SK-N-SH (cell line): ENCODE measurements at regions not wholly inside any gene's neighbourhood (a gene's known extent, or its start where the extent isn't known, plus 50 kb on each side); places are given as distances from the start of the nearest gene placed in this dataset.
A peak's percentile ranks its signal among the peaks of the same experiment; 100 is the strongest.

Experiments used
- CTCF ChIA-PET: fragments of 300-600, 350-600 bp; formaldehyde crosslinking; extraction: SDS; loops from one replicate; lab custom pipeline; 2021; lab: Yijun Ruan, JAX
- POLR2A ChIA-PET: fragments of 350-600 bp; sonication (Branson Sonifier 250); formaldehyde crosslinking; extraction: SDS; loops from one replicate; lab custom pipeline; 2020; ENCODE audit warnings: antibody characterized with exemption, inconsistent platforms; lab: Yijun Ruan, JAX
- DNase-seq: peaks from one replicate; pipeline ENCODE4 v3.0.0; 2012
- H2AFZ ChIP-seq: fragments of 200-600 bp; sonication (generic); 2 replicates; pipeline ENCODE4 v1.8.1; 2016; ENCODE audit warnings: antibody characterized with exemption, mild to moderate bottlenecking, low read depth
- H3F3A ChIP-seq: fragments of 200-600 bp; sonication (generic); replicated peaks from 2 replicates; pipeline ENCODE3; 2016; ENCODE audit warnings: antibody characterized with exemption, mild to moderate bottlenecking; ENCODE audit not compliant: insufficient read depth
- H3K27ac ChIP-seq, 2 experiments: fragments of 200-500 bp in 1 of 2; fragments of 200-600 bp in 1 of 2; sonication (Bioruptor generic) in 1 of 2; sonication (generic), shearing (Covaris generic) in 1 of 2; 2 replicates each; pipeline versions ENCODE4 v1.5.1 to v1.6.1; 2014 to 2016; ENCODE audit warnings: low read depth in 2 of 2, inconsistent platforms in 1 of 2, low read length in 1 of 2, mild to moderate bottlenecking in 1 of 2, mixed read lengths in 1 of 2
- H3K27me3 ChIP-seq: fragments of 200-600 bp; sonication (generic), shearing (Covaris generic); 2 replicates; pipeline ENCODE4 v1.6.1; 2016; ENCODE audit warnings: mixed run types; ENCODE audit not compliant: insufficient read depth
- H3K36me3 ChIP-seq, 2 experiments: fragments of 200-500 bp in 1 of 2; fragments of 200-600 bp in 1 of 2; sonication (Bioruptor generic) in 1 of 2; sonication (generic) in 1 of 2; replicated peaks in 1 of 2; 2 replicates each; pipeline versions ENCODE3 to v1.5.1; 2014 to 2016; ENCODE audit warnings: low read length in 1 of 2, mild to moderate bottlenecking in 1 of 2; ENCODE audit not compliant: insufficient read depth in 2 of 2, control insufficient read depth in 1 of 2
- H3K4me1 ChIP-seq, 2 experiments: fragments of 200-500 bp in 1 of 2; fragments of 200-600 bp in 1 of 2; sonication (Bioruptor generic) in 1 of 2; sonication (generic), shearing (Covaris generic) in 1 of 2; 2 replicates each; pipeline versions ENCODE4 v1.5.1 to v1.6.1; 2014 to 2016; ENCODE audit warnings: low read depth in 1 of 2, low read length in 1 of 2, mixed run types in 1 of 2; ENCODE audit not compliant: insufficient read depth in 2 of 2, control insufficient read depth in 1 of 2
- H3K4me2 ChIP-seq: fragments of 200-600 bp; sonication (generic), shearing (Covaris generic); 2 replicates; pipeline ENCODE4 v1.6.1; 2017; ENCODE audit warnings: mixed run types
- H3K4me3 ChIP-seq, 2 experiments: fragments of 200-500 bp in 1 of 2; fragments of 200-600 bp in 1 of 2; sonication (Bioruptor generic) in 1 of 2; sonication (generic), shearing (Covaris generic) in 1 of 2; 2 replicates each; pipeline versions ENCODE4 v1.5.1 to v1.8.1; 2014 to 2016; ENCODE audit warnings: low read depth in 2 of 2, inconsistent platforms in 1 of 2, low read length in 1 of 2, mild to moderate bottlenecking in 1 of 2, mixed read lengths in 1 of 2, moderate library complexity in 1 of 2
- H3K79me2 ChIP-seq: fragments of 200-600 bp; sonication (generic); 2 replicates; pipeline ENCODE4 v1.8.1; 2017; ENCODE audit warnings: mild to moderate bottlenecking; ENCODE audit not compliant: insufficient read depth
- H3K9ac ChIP-seq: fragments of 200-600 bp; sonication (generic); 2 replicates; pipeline ENCODE4 v1.6.1; 2017; ENCODE audit warnings: mixed run types
- H3K9me2 ChIP-seq: fragments of 200-600 bp; sonication (generic); 2 replicates; pipeline ENCODE4 v1.6.1; 2017; ENCODE audit warnings: mixed run types
- H3K9me3 ChIP-seq: fragments of 200-600 bp; sonication (generic); 2 replicates; pipeline ENCODE4 v1.6.1; 2017; ENCODE audit warnings: mixed run types, mild to moderate bottlenecking, moderate library complexity
- H4K20me1 ChIP-seq: fragments of 200-600 bp; sonication (generic); 2 replicates; pipeline ENCODE4 v1.6.1; 2017; ENCODE audit warnings: mild to moderate bottlenecking, mixed run types; ENCODE audit not compliant: insufficient read depth
- CHD2 ChIP-seq: fragments of 150-350 bp; IDR thresholded peaks from 2 replicates; pipeline ENCODE4 v1.6.1; 2018; ENCODE audit warnings: low read length; ENCODE audit not compliant: partially characterized antibody
- EP300 ChIP-seq, 2 experiments: IDR thresholded peaks; 2 replicates each; pipeline versions ENCODE4 v1.4.0 to v1.6.1; 2012; ENCODE audit warnings: borderline replicate concordance in 1 of 2, low read depth in 1 of 2, low read length in 1 of 2
- EZH2phosphoT487 ChIP-seq: fragments of 200-600 bp; sonication (generic); IDR thresholded peaks from 2 replicates; pipeline ENCODE4 v1.6.1; 2017; ENCODE audit warnings: low read depth, mixed run types, mild to moderate bottlenecking, antibody characterized with exemption, moderate library complexity, borderline replicate concordance
- FOXM1 ChIP-seq: IDR thresholded peaks from 2 replicates; pipeline ENCODE4 v1.4.0; 2012; ENCODE audit warnings: low read depth, mild to moderate bottlenecking
- GABPA ChIP-seq: IDR thresholded peaks from 2 replicates; pipeline ENCODE4 v1.4.0; 2012; ENCODE audit warnings: low read depth, mild to moderate bottlenecking
- JUND ChIP-seq: IDR thresholded peaks from 2 replicates; pipeline ENCODE4 v1.4.0; 2012
- MEF2A ChIP-seq: IDR thresholded peaks from 2 replicates; pipeline ENCODE4 v1.4.0; 2012; ENCODE audit warnings: low read depth, borderline replicate concordance
- NFIC ChIP-seq: IDR thresholded peaks from 2 replicates; pipeline ENCODE4 v1.4.0; 2012; ENCODE audit warnings: borderline replicate concordance
- RAD21 ChIP-seq: IDR thresholded peaks from 2 replicates; pipeline ENCODE4 v1.6.1; 2012; ENCODE audit warnings: mild to moderate bottlenecking, low read length
- RCOR1 ChIP-seq: fragments of 150-350 bp; IDR thresholded peaks from 2 replicates; pipeline ENCODE4 v1.6.1; 2017; ENCODE audit warnings: antibody characterized with exemption, low read length
- RXRA ChIP-seq: IDR thresholded peaks from 2 replicates; pipeline ENCODE4 v1.4.0; 2012; ENCODE audit warnings: low read depth, mild to moderate bottlenecking, borderline replicate concordance
- SIN3A ChIP-seq: IDR thresholded peaks from 2 replicates; pipeline ENCODE4 v1.6.1; 2012; ENCODE audit warnings: low read depth, mild to moderate bottlenecking, low read length, moderate library complexity, borderline replicate concordance
- TCF12 ChIP-seq: IDR thresholded peaks from 2 replicates; pipeline ENCODE4 v1.4.0; 2012
- TEAD4 ChIP-seq: IDR thresholded peaks from 2 replicates; pipeline ENCODE4 v1.4.0; 2012; ENCODE audit warnings: mild to moderate bottlenecking, borderline replicate concordance; ENCODE audit not compliant: insufficient read depth
- YY1 ChIP-seq: IDR thresholded peaks from 2 replicates; pipeline ENCODE4 v1.4.0; 2012; ENCODE audit warnings: low read depth, mild to moderate bottlenecking
- WGBS: methylation state at CpG from one replicate; pipeline ENCODE4 v1.1.6; 2017; ENCODE audit warnings: low lambda C conversion rate; 5-methylcytosine and 5-hydroxymethylcytosine counted together
- TF ChIP-seq, protein P1 (sequence below): fragments of 200-600 bp; sonication (generic); IDR thresholded peaks from 2 replicates; pipeline ENCODE4 v1.6.1; 2017; ENCODE audit warnings: antibody characterized with exemption, mild to moderate bottlenecking, moderate library complexity
- TF ChIP-seq, protein P2 (sequence below): IDR thresholded peaks from 2 replicates; pipeline ENCODE4 v1.6.1; 2012; ENCODE audit warnings: mild to moderate bottlenecking, low read depth, low read length, moderate library complexity
- TF ChIP-seq, protein P3 (sequence below): IDR thresholded peaks from 2 replicates; pipeline ENCODE4; 2012
- TF ChIP-seq, protein P4 (sequence below): fragments of 150-350 bp; IDR thresholded peaks from 2 replicates; pipeline ENCODE4 v1.6.1; 2016; ENCODE audit warnings: mild to moderate bottlenecking, low read depth, low read length
- TF ChIP-seq, protein P5 (sequence below): IDR thresholded peaks from 2 replicates; pipeline ENCODE4 v1.4.0; 2012; ENCODE audit warnings: low read depth
- TF ChIP-seq, protein P6 (sequence below): IDR thresholded peaks from 2 replicates; pipeline ENCODE4 v1.4.0; 2012; ENCODE audit warnings: low read depth, borderline replicate concordance
- TF ChIP-seq, protein P7 (sequence below): IDR thresholded peaks from 2 replicates; pipeline ENCODE4 v1.4.0; 2012; ENCODE audit warnings: low read depth, borderline replicate concordance

DNA sequence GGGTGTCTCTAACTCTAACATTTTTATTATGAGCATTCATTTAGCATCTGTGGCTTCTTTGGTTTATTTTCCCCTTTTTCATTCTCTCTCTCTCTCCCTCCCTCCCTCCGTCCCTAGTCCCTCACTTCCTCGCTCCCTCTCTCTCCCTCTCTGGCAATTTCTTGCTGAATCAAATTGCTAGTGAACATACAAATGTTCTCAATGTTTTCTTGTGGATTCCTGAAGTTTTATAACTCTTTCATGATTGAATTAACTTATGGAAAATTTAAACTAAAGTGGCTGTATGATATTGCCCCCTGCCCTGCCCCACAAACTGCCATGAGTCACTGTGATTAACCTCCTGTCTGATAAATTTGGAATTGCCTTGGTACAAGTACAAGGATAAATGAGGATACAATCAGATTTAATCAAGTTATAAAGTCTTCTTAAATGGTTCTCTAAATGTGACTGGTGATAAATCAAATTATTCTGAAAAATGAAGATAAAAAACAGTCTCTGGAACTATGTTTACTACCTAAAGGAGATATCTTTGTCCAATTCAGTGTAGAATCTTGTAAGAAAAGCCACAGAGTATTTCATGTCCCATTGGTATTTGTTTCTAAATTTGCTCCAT is 143.0 kb upstream of the PDGFD start:
- ChIA-PET CTCF (no interaction called here), POLR2A (no interaction called here)
- Histone ChIP-seq H3K27me3 (no peaks in the 10 kb centered on the region), H3K9me2 (no peaks in the 10 kb centered on the region), H2AFZ (no peak overlapping the region), H3K36me3 (no peaks in the 10 kb centered on the region), H3K4me3 (no peak overlapping the region), H4K20me1 (no peaks in the 10 kb centered on the region), H3K4me1 (peaks cover 0 to 4% of the 10 kb centered on the region in 2 experiments; a peak in 2 of 4 replicates), H3K27ac (no peak overlapping the region)
- TF ChIP-seq, protein P1, sequence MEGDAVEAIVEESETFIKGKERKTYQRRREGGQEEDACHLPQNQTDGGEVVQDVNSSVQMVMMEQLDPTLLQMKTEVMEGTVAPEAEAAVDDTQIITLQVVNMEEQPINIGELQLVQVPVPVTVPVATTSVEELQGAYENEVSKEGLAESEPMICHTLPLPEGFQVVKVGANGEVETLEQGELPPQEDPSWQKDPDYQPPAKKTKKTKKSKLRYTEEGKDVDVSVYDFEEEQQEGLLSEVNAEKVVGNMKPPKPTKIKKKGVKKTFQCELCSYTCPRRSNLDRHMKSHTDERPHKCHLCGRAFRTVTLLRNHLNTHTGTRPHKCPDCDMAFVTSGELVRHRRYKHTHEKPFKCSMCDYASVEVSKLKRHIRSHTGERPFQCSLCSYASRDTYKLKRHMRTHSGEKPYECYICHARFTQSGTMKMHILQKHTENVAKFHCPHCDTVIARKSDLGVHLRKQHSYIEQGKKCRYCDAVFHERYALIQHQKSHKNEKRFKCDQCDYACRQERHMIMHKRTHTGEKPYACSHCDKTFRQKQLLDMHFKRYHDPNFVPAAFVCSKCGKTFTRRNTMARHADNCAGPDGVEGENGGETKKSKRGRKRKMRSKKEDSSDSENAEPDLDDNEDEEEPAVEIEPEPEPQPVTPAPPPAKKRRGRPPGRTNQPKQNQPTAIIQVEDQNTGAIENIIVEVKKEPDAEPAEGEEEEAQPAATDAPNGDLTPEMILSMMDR = no peak
- peak; percentile 60; the same call in 1 of the 2 replicates for TF ChIP-seq TEAD4
- no peak for TF ChIP-seq FOXM1
- no peak for TF ChIP-seq YY1
- TF ChIP-seq, protein P2, sequence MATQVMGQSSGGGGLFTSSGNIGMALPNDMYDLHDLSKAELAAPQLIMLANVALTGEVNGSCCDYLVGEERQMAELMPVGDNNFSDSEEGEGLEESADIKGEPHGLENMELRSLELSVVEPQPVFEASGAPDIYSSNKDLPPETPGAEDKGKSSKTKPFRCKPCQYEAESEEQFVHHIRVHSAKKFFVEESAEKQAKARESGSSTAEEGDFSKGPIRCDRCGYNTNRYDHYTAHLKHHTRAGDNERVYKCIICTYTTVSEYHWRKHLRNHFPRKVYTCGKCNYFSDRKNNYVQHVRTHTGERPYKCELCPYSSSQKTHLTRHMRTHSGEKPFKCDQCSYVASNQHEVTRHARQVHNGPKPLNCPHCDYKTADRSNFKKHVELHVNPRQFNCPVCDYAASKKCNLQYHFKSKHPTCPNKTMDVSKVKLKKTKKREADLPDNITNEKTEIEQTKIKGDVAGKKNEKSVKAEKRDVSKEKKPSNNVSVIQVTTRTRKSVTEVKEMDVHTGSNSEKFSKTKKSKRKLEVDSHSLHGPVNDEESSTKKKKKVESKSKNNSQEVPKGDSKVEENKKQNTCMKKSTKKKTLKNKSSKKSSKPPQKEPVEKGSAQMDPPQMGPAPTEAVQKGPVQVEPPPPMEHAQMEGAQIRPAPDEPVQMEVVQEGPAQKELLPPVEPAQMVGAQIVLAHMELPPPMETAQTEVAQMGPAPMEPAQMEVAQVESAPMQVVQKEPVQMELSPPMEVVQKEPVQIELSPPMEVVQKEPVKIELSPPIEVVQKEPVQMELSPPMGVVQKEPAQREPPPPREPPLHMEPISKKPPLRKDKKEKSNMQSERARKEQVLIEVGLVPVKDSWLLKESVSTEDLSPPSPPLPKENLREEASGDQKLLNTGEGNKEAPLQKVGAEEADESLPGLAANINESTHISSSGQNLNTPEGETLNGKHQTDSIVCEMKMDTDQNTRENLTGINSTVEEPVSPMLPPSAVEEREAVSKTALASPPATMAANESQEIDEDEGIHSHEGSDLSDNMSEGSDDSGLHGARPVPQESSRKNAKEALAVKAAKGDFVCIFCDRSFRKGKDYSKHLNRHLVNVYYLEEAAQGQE = no peak
- TF ChIP-seq, protein P3, sequence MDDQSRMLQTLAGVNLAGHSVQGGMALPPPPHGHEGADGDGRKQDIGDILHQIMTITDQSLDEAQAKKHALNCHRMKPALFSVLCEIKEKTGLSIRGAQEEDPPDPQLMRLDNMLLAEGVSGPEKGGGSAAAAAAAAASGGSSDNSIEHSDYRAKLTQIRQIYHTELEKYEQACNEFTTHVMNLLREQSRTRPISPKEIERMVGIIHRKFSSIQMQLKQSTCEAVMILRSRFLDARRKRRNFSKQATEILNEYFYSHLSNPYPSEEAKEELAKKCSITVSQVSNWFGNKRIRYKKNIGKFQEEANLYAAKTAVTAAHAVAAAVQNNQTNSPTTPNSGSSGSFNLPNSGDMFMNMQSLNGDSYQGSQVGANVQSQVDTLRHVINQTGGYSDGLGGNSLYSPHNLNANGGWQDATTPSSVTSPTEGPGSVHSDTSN = peak; percentile 71
- TF ChIP-seq, protein P4, sequence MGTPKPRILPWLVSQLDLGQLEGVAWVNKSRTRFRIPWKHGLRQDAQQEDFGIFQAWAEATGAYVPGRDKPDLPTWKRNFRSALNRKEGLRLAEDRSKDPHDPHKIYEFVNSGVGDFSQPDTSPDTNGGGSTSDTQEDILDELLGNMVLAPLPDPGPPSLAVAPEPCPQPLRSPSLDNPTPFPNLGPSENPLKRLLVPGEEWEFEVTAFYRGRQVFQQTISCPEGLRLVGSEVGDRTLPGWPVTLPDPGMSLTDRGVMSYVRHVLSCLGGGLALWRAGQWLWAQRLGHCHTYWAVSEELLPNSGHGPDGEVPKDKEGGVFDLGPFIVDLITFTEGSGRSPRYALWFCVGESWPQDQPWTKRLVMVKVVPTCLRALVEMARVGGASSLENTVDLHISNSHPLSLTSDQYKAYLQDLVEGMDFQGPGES = no peak
- TF ChIP-seq, protein P5, sequence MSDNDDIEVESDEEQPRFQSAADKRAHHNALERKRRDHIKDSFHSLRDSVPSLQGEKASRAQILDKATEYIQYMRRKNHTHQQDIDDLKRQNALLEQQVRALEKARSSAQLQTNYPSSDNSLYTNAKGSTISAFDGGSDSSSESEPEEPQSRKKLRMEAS = no peak
- TF ChIP-seq, protein P6, sequence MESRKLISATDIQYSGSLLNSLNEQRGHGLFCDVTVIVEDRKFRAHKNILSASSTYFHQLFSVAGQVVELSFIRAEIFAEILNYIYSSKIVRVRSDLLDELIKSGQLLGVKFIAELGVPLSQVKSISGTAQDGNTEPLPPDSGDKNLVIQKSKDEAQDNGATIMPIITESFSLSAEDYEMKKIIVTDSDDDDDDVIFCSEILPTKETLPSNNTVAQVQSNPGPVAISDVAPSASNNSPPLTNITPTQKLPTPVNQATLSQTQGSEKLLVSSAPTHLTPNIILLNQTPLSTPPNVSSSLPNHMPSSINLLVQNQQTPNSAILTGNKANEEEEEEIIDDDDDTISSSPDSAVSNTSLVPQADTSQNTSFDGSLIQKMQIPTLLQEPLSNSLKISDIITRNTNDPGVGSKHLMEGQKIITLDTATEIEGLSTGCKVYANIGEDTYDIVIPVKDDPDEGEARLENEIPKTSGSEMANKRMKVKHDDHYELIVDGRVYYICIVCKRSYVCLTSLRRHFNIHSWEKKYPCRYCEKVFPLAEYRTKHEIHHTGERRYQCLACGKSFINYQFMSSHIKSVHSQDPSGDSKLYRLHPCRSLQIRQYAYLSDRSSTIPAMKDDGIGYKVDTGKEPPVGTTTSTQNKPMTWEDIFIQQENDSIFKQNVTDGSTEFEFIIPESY = no peak
- no peak for TF ChIP-seq RXRA
- TF ChIP-seq RCOR1 = no peak
- peak; percentile 42; the same call in 1 of the 2 replicates for TF ChIP-seq JUND
- TF ChIP-seq RAD21 = no peak
- no peak for TF ChIP-seq MEF2A
- TF ChIP-seq NFIC = no peak
- no peak for TF ChIP-seq GABPA
- TF ChIP-seq EZH2phosphoT487 = no peak
- TF ChIP-seq, protein P7, sequence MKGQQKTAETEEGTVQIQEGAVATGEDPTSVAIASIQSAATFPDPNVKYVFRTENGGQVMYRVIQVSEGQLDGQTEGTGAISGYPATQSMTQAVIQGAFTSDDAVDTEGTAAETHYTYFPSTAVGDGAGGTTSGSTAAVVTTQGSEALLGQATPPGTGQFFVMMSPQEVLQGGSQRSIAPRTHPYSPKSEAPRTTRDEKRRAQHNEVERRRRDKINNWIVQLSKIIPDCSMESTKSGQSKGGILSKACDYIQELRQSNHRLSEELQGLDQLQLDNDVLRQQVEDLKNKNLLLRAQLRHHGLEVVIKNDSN = no peak
- TF ChIP-seq CHD2 = no peak
- peak; percentile 49 for TF ChIP-seq TCF12
- TF ChIP-seq SIN3A = no peak
- peak; percentile 51 to 55; a peak in 3 of 4 replicates for TF ChIP-seq EP300 (IDR thresholded peaks at IDR 0.05; ENCODE audit: borderline replicate concordance in 1 of 2, low read depth in 1 of 2, low read length in 1 of 2)
- TF ChIP-seq, all 33 proteins: peak for 5
- H3F3A ChIP-seq = no peaks in the 10 kb centered on the region
- no peak for DNase-seq
- H3K9me3 ChIP-seq = no peaks in the 10 kb centered on the region
- 69% methylated on average over 2 of the region's 2 CpGs for WGBS
- no peak overlapping the region for H3K4me2 ChIP-seq
- H3K9ac ChIP-seq = no peak overlapping the region
- no peaks in the 10 kb centered on the region for H3K79me2 ChIP-seq
